ENCODE measurements at regions not wholly inside any gene's neighbourhood (a gene's known extent, or its start where the extent isn't known, plus 50 kb on each side); places are given as distances from the start of the nearest gene placed in this dataset.

DNA sequence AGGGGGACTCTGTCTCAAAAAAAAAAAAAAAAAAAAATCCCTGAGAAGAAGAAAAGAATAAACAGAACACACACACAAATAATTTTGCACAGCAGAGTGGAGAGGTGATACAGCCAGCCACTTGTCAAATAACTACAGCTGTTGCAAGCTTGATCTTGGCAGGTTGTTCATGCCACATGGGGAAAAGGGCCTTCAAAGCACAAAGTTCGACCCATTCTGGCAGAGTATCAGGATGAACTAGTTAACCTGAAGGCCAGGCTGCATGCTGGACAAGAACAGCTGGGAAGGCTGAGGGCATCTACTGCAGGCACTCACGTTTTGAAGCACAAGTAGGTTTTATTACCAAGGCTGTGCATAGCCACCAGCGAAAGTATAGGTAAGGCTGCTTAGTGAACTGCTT lies 104.1 kb downstream of the KCTD15 start:
- DNase-seq (ENCODE audit: low read depth) = no peak

GRCh38 chr19:33902395-33902794 lies 105.7 kb downstream of the KCTD15 start:
- DNase-seq (ENCODE audit: low read depth) = no peak

DNA sequence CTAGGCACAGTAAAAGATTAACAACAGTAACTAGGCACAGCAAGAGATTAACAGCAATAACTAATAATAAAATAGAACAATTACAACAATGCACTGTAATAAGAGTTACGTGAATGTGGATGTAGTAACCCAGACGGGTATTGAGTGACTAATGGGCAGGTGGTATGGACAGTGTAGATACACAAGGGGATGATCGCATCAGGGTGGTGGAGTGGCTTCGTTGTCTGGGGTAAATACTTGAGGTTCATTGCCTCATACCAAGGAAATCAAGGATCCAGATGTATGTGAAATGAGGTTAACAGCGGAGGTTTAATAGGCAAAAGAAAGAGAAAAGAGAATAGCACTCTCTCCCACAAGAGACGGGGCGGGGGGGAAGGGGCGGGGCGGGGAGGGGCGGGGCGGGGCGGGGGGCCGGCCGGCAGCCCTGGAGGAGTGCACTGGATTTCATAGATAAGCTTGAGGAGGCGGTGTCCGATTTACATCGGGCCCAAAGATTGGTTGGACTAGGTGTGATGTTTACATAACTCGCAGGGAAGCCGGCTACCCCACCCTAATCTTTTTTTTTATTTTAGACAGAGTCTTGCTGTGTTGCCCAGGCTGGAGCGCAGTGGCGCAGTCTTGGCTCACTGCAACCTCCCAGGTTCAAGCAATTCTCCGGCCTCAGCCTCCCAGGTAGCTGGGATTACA lies 106.3 kb downstream of the KCTD15 start:
- no peak for DNase-seq (ENCODE audit: low read depth)

- no peak for DNase-seq (ENCODE audit: low read depth)
Observed at GRCh38 chr19:33903489-33903850, 106.8 kb downstream of the KCTD15 start.

DNA sequence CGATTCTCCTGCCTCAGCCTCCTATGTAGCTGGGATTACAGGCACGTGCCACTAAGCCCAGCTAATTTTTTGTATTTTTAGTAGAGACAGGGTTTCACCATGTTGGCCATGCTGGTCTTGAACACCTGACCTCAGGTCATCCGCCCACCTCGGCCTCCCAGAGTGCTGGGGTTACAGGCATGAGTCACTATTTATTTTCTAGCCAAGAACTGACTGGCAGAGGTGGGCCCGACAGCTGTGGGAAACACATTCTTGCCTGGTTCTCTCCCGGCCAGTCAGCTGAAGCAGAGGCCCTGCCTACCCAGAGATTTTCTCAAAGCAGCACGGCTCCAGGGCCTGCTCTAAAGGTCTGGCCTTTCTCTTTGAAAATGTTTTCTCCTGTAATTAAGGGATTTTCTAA lies 108.0 kb downstream of the KCTD15 start:
- DNase-seq (ENCODE audit: low read depth) = no peak

- DNase-seq (ENCODE audit: low read depth) = no peak
Observed at GRCh38 chr19:33905473-33905936, 108.8 kb downstream of the KCTD15 start.

- DNase-seq (ENCODE audit: low read depth) = no peak
Observed at GRCh38 chr19:33905937-33906577, 109.4 kb downstream of the KCTD15 start.

DNA sequence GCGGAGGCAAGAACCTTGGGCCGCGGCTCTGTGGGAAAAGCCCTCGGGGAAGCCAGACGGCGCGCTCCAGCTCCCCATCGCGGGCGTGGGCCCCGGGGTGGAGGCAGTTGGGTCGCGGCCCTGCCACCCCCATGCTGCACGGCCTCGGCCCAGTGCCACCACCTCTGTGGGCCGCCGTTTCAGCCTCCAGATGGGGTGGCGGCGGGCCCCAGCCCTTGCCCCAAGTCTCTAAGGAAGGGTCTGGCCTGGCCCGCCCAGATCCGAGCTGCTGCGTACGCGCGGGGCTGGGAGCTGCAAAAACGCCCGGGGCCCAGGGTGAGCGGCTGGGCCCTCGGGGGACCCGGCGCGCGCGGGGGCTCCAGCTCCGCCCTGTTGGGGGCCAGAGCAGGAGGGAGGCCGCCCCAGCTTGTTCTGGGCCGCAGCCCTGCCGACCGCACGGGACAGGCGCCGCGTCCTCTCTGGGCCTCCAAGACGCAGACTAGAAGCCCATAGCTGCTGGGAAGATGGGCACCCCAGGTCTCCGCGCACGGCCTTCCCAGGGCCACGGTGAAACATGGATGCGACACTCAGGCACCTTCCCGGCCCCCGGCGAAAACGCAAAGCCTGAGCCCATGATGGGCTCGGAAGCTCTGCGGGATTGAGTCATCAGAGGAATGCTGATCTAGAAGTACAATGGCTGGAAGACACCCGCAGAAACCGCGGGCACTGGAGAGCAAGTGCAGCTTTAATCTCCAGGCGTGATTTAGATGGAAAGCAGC lies 110.1 kb downstream of the KCTD15 start:
- DNase-seq (ENCODE audit: low read depth) = no peak

DNA sequence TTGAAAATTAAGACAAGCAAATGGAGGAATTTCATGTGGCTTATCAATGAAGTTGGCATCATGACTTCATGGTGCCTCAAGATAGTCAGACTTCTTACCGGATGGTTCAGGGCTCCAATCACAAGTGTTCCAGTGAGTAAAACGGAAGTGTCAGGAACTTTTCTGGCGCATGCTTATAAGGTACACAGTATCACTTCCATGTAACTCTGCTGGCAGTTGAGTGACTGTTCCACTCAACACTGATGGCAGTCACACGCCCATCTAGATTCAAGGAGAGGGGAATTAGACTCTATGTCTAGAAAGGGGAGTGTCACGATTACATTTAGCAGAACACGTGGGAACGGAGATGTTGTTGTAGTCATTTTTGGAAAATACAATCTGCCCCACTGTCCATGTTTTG lies 114.3 kb downstream of the KCTD15 start:
- DNase-seq (ENCODE audit: low read depth) = no peak

- DNase-seq (ENCODE audit: low read depth) = no peak
Observed at GRCh38 chr19:33914599-33914998, 117.9 kb downstream of the KCTD15 start.

DNA sequence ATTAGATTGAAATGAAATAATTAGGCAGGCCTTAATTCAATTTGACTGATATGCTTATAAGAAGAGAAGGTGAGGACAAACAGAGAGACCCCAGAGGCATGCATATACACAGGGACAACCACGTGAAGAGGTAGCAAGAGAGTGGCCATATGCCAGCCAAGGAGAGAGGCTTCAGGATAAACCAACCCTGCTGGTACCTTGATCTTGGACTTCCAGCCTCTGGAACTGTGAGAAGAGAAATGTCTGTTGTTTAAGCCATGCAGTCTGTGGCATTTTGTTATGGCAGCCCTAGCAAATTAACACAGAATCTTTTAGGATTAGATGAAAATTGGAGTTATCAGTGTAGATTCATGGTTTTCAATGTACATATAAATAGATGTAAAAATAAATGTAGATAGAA lies 120.1 kb downstream of the KCTD15 start:
- DNase-seq (ENCODE audit: low read depth) = no peak

- DNase-seq (ENCODE audit: low read depth) = no peak
Observed at GRCh38 chr19:33919291-33919690, 122.6 kb downstream of the KCTD15 start.

- no peak for DNase-seq (ENCODE audit: low read depth)
Observed at GRCh38 chr19:33921165-33921564, 124.5 kb downstream of the KCTD15 start.

DNA sequence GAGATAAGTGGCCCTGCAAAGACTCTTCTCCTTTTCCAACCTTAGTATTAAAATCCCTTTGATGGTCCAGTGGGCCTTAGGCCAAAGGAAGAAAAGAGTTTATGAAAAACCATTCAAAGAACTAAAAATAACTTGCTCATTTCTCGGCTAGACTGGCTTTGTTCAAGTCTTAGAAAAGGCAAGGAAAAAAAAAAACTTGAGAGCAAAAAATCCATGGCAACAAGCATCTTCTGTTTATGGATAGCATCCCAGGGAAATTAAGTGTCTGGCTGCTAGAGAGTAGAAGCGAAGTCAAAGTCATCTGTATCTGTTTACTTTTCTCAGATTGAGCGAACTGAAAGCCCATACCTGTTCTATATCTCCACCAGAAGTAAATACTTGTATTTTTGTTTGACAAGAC lies 129.6 kb downstream of the KCTD15 start:
- no peak for DNase-seq (ENCODE audit: low read depth)

DNA sequence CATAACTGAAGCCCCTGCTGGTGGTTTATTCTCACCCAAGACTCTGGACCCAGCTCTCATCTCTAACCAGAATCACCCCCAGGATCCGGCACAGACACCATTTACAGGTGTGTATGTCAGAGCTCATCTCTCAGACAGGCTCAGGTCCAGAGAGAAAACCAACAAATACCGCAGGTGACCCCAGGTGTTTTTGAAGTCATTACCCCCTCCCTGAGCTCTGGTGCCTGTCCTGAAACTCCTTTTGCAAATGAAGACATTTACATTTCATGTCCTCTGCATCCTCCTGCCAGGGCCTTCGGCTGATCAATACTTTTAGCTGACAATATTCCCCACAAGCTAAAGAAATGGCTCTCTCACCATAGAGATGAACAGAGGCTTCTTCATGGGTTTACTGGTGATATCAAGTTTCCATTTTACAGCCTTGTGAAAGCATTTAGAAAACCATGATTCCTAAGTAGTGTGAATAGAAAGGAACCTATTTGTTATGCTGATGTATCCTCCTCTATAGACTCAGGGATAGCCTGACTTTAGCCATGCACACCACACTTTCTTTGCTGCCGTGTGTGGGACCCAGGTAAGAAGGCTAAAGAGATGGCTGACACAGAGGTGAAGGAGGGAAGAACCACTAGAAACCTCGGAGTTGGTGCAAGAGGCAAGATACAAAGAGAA lies 131.3 kb downstream of the KCTD15 start:
- no peak for DNase-seq (ENCODE audit: low read depth)

DNA sequence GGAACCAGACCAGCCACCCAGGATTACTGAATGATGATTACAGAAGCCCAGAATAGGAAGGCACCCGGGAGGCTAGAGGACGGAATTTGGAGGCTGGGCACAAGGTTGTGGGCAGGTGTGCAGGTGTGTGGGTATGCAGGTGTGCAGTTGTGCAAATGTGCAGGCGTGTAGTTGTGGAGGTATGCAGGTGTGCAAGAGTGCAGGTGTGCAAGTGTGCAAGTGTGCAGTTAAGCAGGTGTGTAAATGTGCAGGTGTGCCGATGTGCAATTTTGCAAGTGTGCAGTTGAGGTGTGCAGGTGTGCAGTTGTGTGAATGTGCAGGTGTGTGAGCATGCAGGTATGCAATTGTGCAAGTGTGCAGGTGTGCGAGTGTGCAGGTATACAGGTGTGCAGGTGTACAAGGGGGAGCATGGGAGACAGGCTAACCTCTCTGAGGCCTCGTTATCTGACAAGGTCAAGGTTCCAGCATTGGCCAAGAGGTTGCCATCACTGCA lies 131.8 kb downstream of the KCTD15 start:
- DNase-seq (ENCODE audit: low read depth) = no peak

DNA sequence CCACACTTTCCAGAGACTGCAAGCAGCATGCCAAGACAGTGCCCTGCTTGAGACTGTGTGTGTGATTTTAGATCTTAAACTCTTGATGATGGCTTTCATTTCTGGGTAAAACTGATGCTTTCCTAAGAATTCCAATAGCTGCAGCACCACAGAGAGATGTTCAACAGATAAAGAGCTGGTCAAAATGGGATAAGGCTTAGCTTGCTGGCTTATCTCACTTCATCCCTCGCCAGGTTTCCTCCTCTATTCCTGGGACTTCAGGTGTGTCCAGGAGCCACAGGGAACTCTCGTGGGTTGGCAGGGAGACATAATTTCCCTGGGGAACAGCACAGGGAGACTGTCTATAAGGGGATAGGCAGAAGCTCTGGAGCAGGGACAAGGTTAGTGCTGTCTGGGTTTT lies 137.3 kb downstream of the KCTD15 start:
- no peak for DNase-seq (ENCODE audit: low read depth)

DNA sequence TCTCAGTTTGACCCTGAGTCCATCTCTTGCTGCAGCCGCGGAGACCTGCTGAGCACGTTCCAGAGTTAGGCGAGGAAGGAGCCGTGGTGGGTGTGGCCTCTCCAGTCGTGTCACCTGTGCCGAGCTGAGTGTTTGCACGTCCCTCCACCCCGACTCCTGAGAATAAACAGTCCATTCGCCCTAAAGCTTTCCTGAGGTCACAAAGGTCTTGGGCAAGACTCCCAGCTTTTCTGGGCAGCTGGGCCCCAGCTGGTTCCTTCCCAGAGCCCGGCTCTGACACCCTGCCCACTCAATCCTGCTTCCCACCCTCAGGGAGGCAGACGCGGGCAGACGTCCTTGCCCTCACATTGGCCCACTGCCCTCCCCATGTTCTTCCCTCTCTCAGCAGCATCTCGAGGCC lies 142.2 kb downstream of the KCTD15 start:
- no peak for DNase-seq (ENCODE audit: low read depth)

DNA sequence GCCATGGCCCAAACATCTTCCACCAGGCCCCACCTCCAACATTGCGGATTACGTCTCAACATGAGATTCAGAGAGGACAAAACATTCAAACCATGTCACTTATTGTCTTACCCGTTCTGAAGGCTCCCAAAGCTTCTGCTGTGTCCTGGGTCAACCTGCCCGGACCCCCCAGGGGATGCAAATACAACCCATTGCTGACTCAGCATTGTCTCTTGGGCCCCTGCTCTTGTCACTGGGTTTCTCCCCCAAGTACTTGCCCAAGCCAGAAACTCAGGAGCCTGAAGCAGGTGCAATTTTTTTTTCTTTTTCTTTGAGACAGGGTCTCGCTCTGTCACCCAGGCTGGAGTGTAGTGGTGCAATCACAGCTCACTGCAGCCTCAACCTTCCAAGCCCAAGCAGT lies 144.5 kb downstream of the KCTD15 start:
- DNase-seq (ENCODE audit: low read depth) = no peak

DNA sequence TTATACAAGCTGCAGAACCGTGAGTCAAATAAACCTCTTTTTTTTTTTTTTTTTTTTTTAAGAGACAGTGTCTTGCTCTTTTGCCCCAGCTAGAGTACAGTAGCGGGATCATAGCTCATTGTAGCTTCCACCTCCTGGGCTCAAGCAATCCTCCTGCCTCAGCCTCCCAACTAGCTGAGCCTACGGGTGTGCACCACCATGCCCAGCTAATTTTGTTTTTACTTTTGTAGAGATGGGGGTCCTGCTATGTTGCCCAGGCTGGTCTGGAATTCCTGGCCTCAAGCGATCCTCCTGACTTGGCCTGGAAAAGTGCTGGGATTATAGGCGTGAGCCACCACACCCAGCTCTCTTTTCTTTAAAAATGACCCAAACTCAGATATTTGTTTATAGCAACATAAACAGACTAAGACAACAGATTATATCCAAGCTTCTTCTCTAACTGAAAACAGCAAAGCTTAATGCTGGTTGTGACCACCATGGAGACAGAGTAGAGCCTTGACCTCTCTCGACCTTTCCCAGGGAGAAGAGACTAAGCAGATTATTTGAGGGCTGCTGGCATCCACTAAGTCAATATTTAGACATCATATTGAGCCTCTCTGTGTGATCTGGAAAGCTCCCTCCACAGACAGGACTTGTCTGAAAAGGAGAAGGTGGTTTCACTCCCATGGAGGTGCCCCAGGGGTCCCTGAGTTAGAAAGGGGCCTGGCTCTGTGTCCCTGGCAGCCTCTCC lies 150.0 kb downstream of the KCTD15 start:
- no peak for DNase-seq (ENCODE audit: low read depth)

- DNase-seq (ENCODE audit: low read depth) = no peak
Observed at GRCh38 chr19:33947265-33947964, 150.7 kb downstream of the KCTD15 start.
